GM18868 (cell line): ENCODE measurements at regions not wholly inside any gene's neighbourhood (a gene's known extent, or its start where the extent isn't known, plus 50 kb on each side); places are given as distances from the start of the nearest gene placed in this dataset.
"Not testable (repeated sequence)": the region's sequence is repeated elsewhere in the genome, so short reads cannot be mapped to it uniquely, and the experiment has no call there.

Experiments
- ATAC-seq: cut with Tn5 transposase; IDR thresholded peaks from one replicate; pipeline ENCODE4 v1.9.1; 2021; ENCODE audit warnings: mild to moderate bottlenecking, moderate library complexity; ENCODE audit not compliant: unreplicated experiment

GRCh38 chr9:88916894-88917293, 74.4 kb upstream of the S1PR3 start:
- ATAC-seq: no peak

- no peak for ATAC-seq
Measured at GRCh38 chr9:88917375-88917774, 73.9 kb upstream of the S1PR3 start.

- ATAC-seq: not testable (repeated sequence)
Measured at GRCh38 chr9:88918537-88918936, 72.7 kb upstream of the S1PR3 start.

GRCh38 chr9:88920645-88921044, 70.6 kb upstream of the S1PR3 start:
- no peak for ATAC-seq

- peak; percentile 61 for ATAC-seq
Measured at GRCh38 chr9:88922091-88922490, 69.2 kb upstream of the S1PR3 start.

GRCh38 chr9:88923092-88923491, 68.2 kb upstream of the S1PR3 start:
- no peak for ATAC-seq

GRCh38 chr9:88923653-88924288, 67.5 kb upstream of the S1PR3 start:
- ATAC-seq: no peak

- ATAC-seq: no peak
Measured at GRCh38 chr9:88925481-88925880, 65.8 kb upstream of the S1PR3 start.

GRCh38 chr9:88926781-88927505, 64.3 kb upstream of the S1PR3 start:
- no peak for ATAC-seq

- peak; percentile 92 for ATAC-seq
Measured at GRCh38 chr9:88927510-88927909, 63.8 kb upstream of the S1PR3 start.

- no peak for ATAC-seq
Measured at GRCh38 chr9:88930716-88931115, 60.6 kb upstream of the S1PR3 start.

GRCh38 chr9:88932766-88933165, 58.5 kb upstream of the S1PR3 start:
- ATAC-seq: no peak

- no peak for ATAC-seq
Measured at GRCh38 chr9:88933607-88934379, 57.5 kb upstream of the S1PR3 start.

GRCh38 chr9:88934876-88935535, 56.3 kb upstream of the S1PR3 start:
- ATAC-seq: no peak

- ATAC-seq: no peak
Measured at GRCh38 chr9:88936132-88936531, 55.1 kb upstream of the S1PR3 start.

GRCh38 chr9:88936668-88937067, 54.6 kb upstream of the S1PR3 start:
- ATAC-seq: no peak

GRCh38 chr9:88937248-88937647, 54.0 kb upstream of the S1PR3 start:
- no peak for ATAC-seq

GRCh38 chr9:88938189-88938588, 53.1 kb upstream of the S1PR3 start:
- ATAC-seq: no peak
